Nephron progenitor cell (in vitro differentiated cells): ENCODE measurements at regions not wholly inside any gene's neighbourhood (a gene's known extent, or its start where the extent isn't known, plus 50 kb on each side); places are given as distances from the start of the nearest gene placed in this dataset.

Experiments used
- DNase-seq: peaks from one replicate; pipeline ENCODE4 v3.0.0; 2021
- H3K27ac Mint-ChIP-seq: 2 replicates; pipeline ENCODE4 v1.8.0; 2021; ENCODE audit warnings: mild to moderate bottlenecking, moderate library complexity, mixed read lengths
- H3K27me3 Mint-ChIP-seq: 2 replicates; pipeline ENCODE4 v1.8.0; 2021; ENCODE audit warnings: mild to moderate bottlenecking, low read depth, mixed read lengths; ENCODE audit not compliant: poor library complexity
- H3K36me3 Mint-ChIP-seq: 2 replicates; pipeline ENCODE4 v1.8.0; 2021; ENCODE audit warnings: low read depth, mixed read lengths
- H3K4me1 Mint-ChIP-seq: 2 replicates; pipeline ENCODE4 v1.8.0; 2021; ENCODE audit warnings: mixed read lengths
- H3K4me3 Mint-ChIP-seq: 2 replicates; pipeline ENCODE4 v1.8.0; 2021; ENCODE audit warnings: mild to moderate bottlenecking, moderate library complexity, mixed read lengths
- H3K9me3 Mint-ChIP-seq: 2 replicates; pipeline ENCODE4 v1.8.0; 2021; ENCODE audit warnings: mild to moderate bottlenecking, moderate library complexity, mixed read lengths
- TF ChIP-seq, protein P1 (sequence below): fragments of 200-600 bp; sonication (generic); IDR thresholded peaks from 2 replicates; pipeline ENCODE4 v1.5.0; 2021; ENCODE audit warnings: antibody characterized with exemption

DNA sequence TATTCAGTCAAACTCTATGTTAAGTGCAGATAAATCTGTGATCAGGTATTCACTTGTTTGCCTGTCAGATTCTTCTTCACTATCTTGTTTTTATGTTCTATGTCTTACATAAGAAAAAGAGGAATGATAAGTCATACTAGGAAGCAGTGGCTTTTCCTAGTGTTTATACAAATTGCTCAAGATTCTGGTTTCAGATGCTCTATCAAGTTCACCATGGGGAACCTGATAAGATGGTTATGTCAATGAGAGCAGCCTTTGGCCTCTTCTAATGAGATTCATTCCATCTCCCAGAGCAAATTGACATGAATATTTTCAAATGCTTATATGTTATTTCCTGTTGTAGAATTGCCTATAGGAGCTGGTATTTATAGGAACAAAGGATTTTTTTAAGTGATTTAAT is 218.8 kb upstream of the TMPRSS15 start:
- TF ChIP-seq, protein P1, sequence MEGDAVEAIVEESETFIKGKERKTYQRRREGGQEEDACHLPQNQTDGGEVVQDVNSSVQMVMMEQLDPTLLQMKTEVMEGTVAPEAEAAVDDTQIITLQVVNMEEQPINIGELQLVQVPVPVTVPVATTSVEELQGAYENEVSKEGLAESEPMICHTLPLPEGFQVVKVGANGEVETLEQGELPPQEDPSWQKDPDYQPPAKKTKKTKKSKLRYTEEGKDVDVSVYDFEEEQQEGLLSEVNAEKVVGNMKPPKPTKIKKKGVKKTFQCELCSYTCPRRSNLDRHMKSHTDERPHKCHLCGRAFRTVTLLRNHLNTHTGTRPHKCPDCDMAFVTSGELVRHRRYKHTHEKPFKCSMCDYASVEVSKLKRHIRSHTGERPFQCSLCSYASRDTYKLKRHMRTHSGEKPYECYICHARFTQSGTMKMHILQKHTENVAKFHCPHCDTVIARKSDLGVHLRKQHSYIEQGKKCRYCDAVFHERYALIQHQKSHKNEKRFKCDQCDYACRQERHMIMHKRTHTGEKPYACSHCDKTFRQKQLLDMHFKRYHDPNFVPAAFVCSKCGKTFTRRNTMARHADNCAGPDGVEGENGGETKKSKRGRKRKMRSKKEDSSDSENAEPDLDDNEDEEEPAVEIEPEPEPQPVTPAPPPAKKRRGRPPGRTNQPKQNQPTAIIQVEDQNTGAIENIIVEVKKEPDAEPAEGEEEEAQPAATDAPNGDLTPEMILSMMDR = no peak
- H3K4me1 Mint-ChIP-seq = no peaks in the 10 kb centered on the region
- no peaks in the 10 kb centered on the region for H3K27me3 Mint-ChIP-seq
- no peak overlapping the region for H3K27ac Mint-ChIP-seq
- no peak for DNase-seq
- no peaks in the 10 kb centered on the region for H3K9me3 Mint-ChIP-seq
- no peak overlapping the region for H3K4me3 Mint-ChIP-seq
- H3K36me3 Mint-ChIP-seq = no peaks in the 10 kb centered on the region

GRCh38 chr21:18630446-18630845 is 226.9 kb upstream of the TMPRSS15 start:
- TF ChIP-seq, protein P1 = no peak
- no peak for DNase-seq
- peaks cover 20% of the 10 kb centered on the region for H3K4me1 Mint-ChIP-seq
- H3K9me3 Mint-ChIP-seq = no peaks in the 10 kb centered on the region
- H3K4me3 Mint-ChIP-seq = no peak overlapping the region
- H3K36me3 Mint-ChIP-seq = no peaks in the 10 kb centered on the region
- no peaks in the 10 kb centered on the region for H3K27me3 Mint-ChIP-seq
- H3K27ac Mint-ChIP-seq = no peak overlapping the region

- no peaks in the 10 kb centered on the region for H3K36me3 Mint-ChIP-seq
- H3K4me3 Mint-ChIP-seq = no peak overlapping the region
Observed at GRCh38 chr21:18636897-18637296, 233.3 kb upstream of the TMPRSS15 start.

DNA sequence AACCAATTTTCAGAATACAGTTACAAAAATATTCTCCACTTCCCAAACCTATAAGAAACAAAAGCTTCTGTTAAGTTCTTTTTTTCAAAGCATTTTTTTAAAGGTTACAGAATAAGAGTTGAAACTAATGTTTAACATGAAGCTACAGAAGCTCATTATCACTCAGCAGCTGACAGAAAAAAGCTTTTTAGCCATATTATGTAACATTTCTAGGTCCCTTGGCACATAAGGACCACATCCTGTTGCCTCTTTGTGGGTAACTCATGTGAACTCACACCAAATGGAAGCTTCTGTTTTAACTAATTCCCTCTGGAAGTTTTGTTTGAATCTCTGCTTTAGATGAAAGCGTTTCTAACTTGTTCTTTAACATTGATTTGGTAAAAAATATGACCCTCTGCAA is 242.5 kb upstream of the TMPRSS15 start:
- H3K36me3 Mint-ChIP-seq = no peaks in the 10 kb centered on the region
- H3K9me3 Mint-ChIP-seq = no peaks in the 10 kb centered on the region

More at GRCh38 chr21:18636897-18637296, 233.3 kb upstream of the TMPRSS15 start:
- Mint-ChIP-seq H3K4me1 (no peaks in the 10 kb centered on the region), H3K27ac (no peak overlapping the region), H3K9me3 (peaks cover 8% of the 10 kb centered on the region), H3K27me3 (no peaks in the 10 kb centered on the region)
- DNase-seq = no peak
- TF ChIP-seq, protein P1 = no peak

GRCh38 chr21:18655931-18656330 is 252.3 kb upstream of the TMPRSS15 start:
- H3K27me3 Mint-ChIP-seq = no peaks in the 10 kb centered on the region
- no peaks in the 10 kb centered on the region for H3K36me3 Mint-ChIP-seq
- DNase-seq = no peak
- H3K4me1 Mint-ChIP-seq = no peaks in the 10 kb centered on the region
- H3K27ac Mint-ChIP-seq = no peak overlapping the region
- no peak overlapping the region for H3K4me3 Mint-ChIP-seq
- H3K9me3 Mint-ChIP-seq = no peaks in the 10 kb centered on the region
- TF ChIP-seq, protein P1 = no peak

More for the DNA sequence above, 242.5 kb upstream of the TMPRSS15 start:
- no peak for DNase-seq
- Mint-ChIP-seq H3K27me3 (no peaks in the 10 kb centered on the region), H3K4me1 (no peaks in the 10 kb centered on the region), H3K4me3 (no peak overlapping the region), H3K27ac (no peak overlapping the region)
- TF ChIP-seq, protein P1 = no peak

GRCh38 chr21:18661842-18662241 is 258.3 kb upstream of the TMPRSS15 start:
- Mint-ChIP-seq H3K9me3 (no peaks in the 10 kb centered on the region), H3K27ac (no peak overlapping the region), H3K27me3 (peaks cover 2% of the 10 kb centered on the region), H3K36me3 (no peaks in the 10 kb centered on the region), H3K4me3 (no peak overlapping the region), H3K4me1 (no peaks in the 10 kb centered on the region)
- no peak for DNase-seq
- TF ChIP-seq, protein P1 = no peak
